T-helper 1 cell treated with Interleukin-12 subunit alpha and Interleukin-12 subunit beta and Interleukin-4 antibody, amounts not matched to agents 30 ng/mL and 1 ng/mL, for 36 hours (primary cell): ENCODE measurements at regions not wholly inside any gene's neighbourhood (a gene's known extent, or its start where the extent isn't known, plus 50 kb on each side); places are given as distances from the start of the nearest gene placed in this dataset.
"Not testable (repeated sequence)": the region's sequence is repeated elsewhere in the genome, so short reads cannot be mapped to it uniquely, and the experiment has no call there.

ENCODE experiments used
- intact Hi-C: fragments of 100-400 bp; cut with micrococcal nuclease; formaldehyde crosslinking; loops from one replicate; pipeline ENCODE4 v1.15.1; 2024

GRCh38 chr10:62694537-62695126 lies 109.9 kb upstream of the ADO start:
- intact Hi-C loops = no loop called here

GRCh38 chr10:62696798-62697197 lies 107.7 kb upstream of the ADO start:
- intact Hi-C loops = no loop called here

- intact Hi-C loops = no loop called here
Observed at GRCh38 chr10:62699148-62699547, 105.4 kb upstream of the ADO start.

GRCh38 chr10:62704121-62704520 lies 100.4 kb upstream of the ADO start:
- intact Hi-C loops = not testable (repeated sequence)

- intact Hi-C loops = no loop called here
Observed at GRCh38 chr10:62705789-62706188, 98.7 kb upstream of the ADO start.

GRCh38 chr10:62707810-62708209 lies 96.7 kb upstream of the ADO start:
- intact Hi-C loops = no loop called here

- intact Hi-C loops = no loop called here
Observed at GRCh38 chr10:62708569-62708968, 96.0 kb upstream of the ADO start.

- intact Hi-C loops = no loop called here
Observed at GRCh38 chr10:62709200-62709599, 95.3 kb upstream of the ADO start.

GRCh38 chr10:62710182-62710581 lies 94.3 kb upstream of the ADO start:
- intact Hi-C loops = no loop called here

- intact Hi-C loops = no loop called here
Observed at GRCh38 chr10:62715383-62715782, 89.1 kb upstream of the ADO start.

- intact Hi-C loops = no loop called here
Observed at GRCh38 chr10:62718585-62718984, 85.9 kb upstream of the ADO start.

GRCh38 chr10:62719061-62719460 lies 85.5 kb upstream of the ADO start:
- intact Hi-C loops = no loop called here

- intact Hi-C loops = no loop called here
Observed at GRCh38 chr10:62721687-62722086, 82.8 kb upstream of the ADO start.

- intact Hi-C loops = no loop called here
Observed at GRCh38 chr10:62723375-62723774, 81.1 kb upstream of the ADO start.

- intact Hi-C loops = no loop called here
Observed at GRCh38 chr10:62724465-62724864, 80.1 kb upstream of the ADO start.

- intact Hi-C loops = loop anchor here (1.0 kb wide), 1 partner anchor 8 kb away; no protein-coding TSS in a partner anchor
Observed at GRCh38 chr10:62726142-62726541, 78.4 kb upstream of the ADO start.

- intact Hi-C loops = loop anchor here (1.0 kb wide), 1 partner anchor 8 kb away; no protein-coding TSS in a partner anchor
Observed at GRCh38 chr10:62726638-62727037, 77.9 kb upstream of the ADO start.

- intact Hi-C loops = no loop called here
Observed at GRCh38 chr10:62727934-62728333, 76.6 kb upstream of the ADO start.

GRCh38 chr10:62728479-62728878 lies 76.0 kb upstream of the ADO start:
- intact Hi-C loops = no loop called here

- intact Hi-C loops = loop anchor here (1.0 to 10.0 kb wide), 23 partner anchors 17 to 1446 kb away; partner anchors contain the start of genes ADO, ARID5B, EGR2 and NRBF2
Observed at GRCh38 chr10:62732841-62733653, 71.5 kb upstream of the ADO start.

GRCh38 chr10:62733654-62734293 lies 70.7 kb upstream of the ADO start:
- intact Hi-C loops = loop anchor here (1.0 to 10.0 kb wide), 24 partner anchors 7 to 1446 kb away; partner anchors contain the start of genes ADO, ARID5B, EGR2 and NRBF2
